ENCODE measurements at regions not wholly inside any gene's neighbourhood (a gene's known extent, or its start where the extent isn't known, plus 50 kb on each side); places are given as distances from the start of the nearest gene placed in this dataset.
"Not testable (repeated sequence)": the region's sequence is repeated elsewhere in the genome, so short reads cannot be mapped to it uniquely, and the experiment has no call there.

DNA sequence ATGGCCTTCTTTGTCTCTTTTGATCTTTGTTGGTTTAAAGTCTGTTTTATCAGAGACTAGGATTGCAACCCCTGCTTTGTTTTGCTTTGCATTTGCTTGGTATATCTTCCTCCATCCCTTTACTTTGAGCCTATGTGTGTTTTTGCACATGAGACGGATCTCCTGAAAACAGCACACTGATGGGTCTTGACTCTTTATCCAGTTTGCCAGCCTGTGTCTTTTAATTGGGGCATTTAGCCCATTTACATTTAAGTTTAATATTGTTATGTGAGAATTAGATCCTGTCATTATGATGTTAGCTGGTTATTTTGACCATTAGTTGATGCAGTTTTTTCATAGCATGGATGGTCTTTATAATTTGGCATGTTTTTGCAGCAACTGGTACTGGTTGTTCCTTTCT lies 89.2 kb upstream of the ITPRID2 start:
- CTCF ChIA-PET (ENCODE audit: low intra/inter-chr PET ratio); ATAC-seq; H3K36me3 ChIP-seq (ENCODE audit: control insufficient read depth, insufficient read depth, low read length); H4K20me1 ChIP-seq (replicated peaks; ENCODE audit: control insufficient read depth, insufficient read depth, low read length); H3K4me3 ChIP-seq; H3K27ac ChIP-seq (ENCODE audit: extremely low read depth, low read depth, low read length); H3K4me2 ChIP-seq (ENCODE audit: insufficient read depth, low read length); H3K9me1 ChIP-seq (ENCODE audit: control insufficient read depth, insufficient read depth, low read length); in situ Hi-C loops (cut with MboI); intact Hi-C loops (cut with micrococcal nuclease); H2AFZ ChIP-seq (ENCODE audit: low read depth, low read length); H3K9me3 ChIP-seq (replicated peaks; ENCODE audit: control insufficient read depth, insufficient read depth, low read depth, low read length); H3K27me3 ChIP-seq (ENCODE audit: control insufficient read depth in 2 of 2, insufficient read depth in 2 of 2, low read length in 2 of 2); DNase-seq (ENCODE audit: extremely low read depth in 1 of 4, low spot score in 3 of 4); FAIRE-seq; H3K9ac ChIP-seq (ENCODE audit: insufficient read depth in 1 of 2, low read depth in 2 of 2, low read length in 2 of 2); H3K79me2 ChIP-seq (ENCODE audit: control insufficient read depth, insufficient read depth, low read length); BruUV-seq (replicated peaks): not testable (repeated sequence)
- WGBS (ENCODE audit: insufficient coverage, low coverage, missing lambda C conversion rate): 48% methylated on average over 1 of the region's 1 CpG
- peaks cover 0 to 22% of the 10 kb centered on the region in 2 experiments; a peak in 4 of 5 replicates for H3K4me1 ChIP-seq (replicated peaks in 1 of 2; ENCODE audit: control insufficient read depth in 2 of 2, insufficient read depth in 2 of 2, low read length in 2 of 2)
- peak; percentile 51 for TF ChIP-seq ZNF507 (tag; conservative IDR thresholded peaks at IDR 0.05)
- POLR2A ChIA-PET: interaction anchor here (1.1 to 1.5 kb wide), 2 partner anchors 8 to 17 kb away, joined by 3 read pairs; no protein-coding TSS in a partner anchor

DNA sequence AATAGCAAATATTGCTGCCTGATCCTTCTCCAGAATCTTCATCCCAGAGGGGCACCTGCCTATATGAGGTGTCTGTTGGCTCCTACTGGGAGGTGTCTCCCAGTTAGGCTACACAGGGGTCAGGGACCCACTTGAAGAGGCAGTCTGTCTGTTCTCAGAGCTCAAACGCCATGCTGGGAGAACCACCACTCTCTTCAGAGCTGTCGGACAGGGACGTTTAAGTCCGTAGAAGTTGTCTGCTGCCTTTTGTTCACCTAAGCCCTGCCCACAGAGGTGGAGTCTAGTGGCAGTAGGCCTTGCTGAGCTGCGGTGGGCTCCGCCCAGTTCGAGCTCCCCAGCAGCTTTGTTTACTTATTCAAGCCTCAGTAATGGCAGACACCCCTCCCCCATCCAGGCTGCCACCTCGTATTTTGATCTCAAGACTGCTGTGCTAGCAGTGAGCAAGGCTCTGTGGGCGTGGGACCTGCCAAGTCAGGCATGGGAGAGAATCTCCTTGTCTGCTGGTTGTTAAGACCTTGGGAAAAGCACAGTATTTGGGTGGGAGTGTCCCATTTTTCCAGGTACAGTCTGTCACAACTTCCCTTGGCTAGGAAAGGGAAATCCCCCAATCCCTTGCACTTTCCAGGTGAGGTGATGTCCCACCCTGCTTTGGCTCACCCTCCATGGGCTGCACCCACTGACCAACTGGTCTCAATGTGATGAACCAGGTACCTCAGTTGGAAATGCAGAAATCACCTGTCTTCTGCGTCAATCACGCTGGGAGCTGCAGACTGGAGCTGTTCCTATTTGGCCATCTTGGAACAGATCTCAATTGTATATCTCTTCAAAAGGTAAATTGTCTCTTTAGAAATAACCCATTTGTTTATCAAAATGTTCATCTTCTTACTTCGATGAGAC lies 87.4 kb upstream of the ITPRID2 start:
- H4K20me1 ChIP-seq (replicated peaks; ENCODE audit: control insufficient read depth, insufficient read depth, low read length); H3K36me3 ChIP-seq (ENCODE audit: control insufficient read depth, insufficient read depth, low read length); CTCF ChIA-PET (ENCODE audit: low intra/inter-chr PET ratio); H3K9me3 ChIP-seq (replicated peaks; ENCODE audit: control insufficient read depth, insufficient read depth, low read depth, low read length); in situ Hi-C loops (cut with MboI); BruUV-seq (replicated peaks); H3K9me1 ChIP-seq (ENCODE audit: control insufficient read depth, insufficient read depth, low read length); H3K27me3 ChIP-seq (ENCODE audit: control insufficient read depth in 2 of 2, insufficient read depth in 2 of 2, low read length in 2 of 2); H3K79me2 ChIP-seq (ENCODE audit: control insufficient read depth, insufficient read depth, low read length); intact Hi-C loops (cut with micrococcal nuclease); TF ChIP-seq JUND (IDR thresholded peaks at IDR 0.05; ENCODE audit: borderline replicate concordance, low read depth, low read length): not testable (repeated sequence)
- peak; percentile 97 for ATAC-seq
- whole genome bisulfite sequencing (ENCODE audit: insufficient coverage, low coverage, missing lambda C conversion rate): 9% methylated on average over 12 of the region's 12 CpGs
- H3K4me2 ChIP-seq (ENCODE audit: insufficient read depth, low read length): peak overlapping the region; percentile 80
- peak; percentile 94 for FAIRE-seq
- peaks cover 0 to 22% of the 10 kb centered on the region in 2 experiments; a peak in 4 of 5 replicates for H3K4me1 ChIP-seq (replicated peaks in 1 of 2; ENCODE audit: control insufficient read depth in 2 of 2, insufficient read depth in 2 of 2, low read length in 2 of 2)
- H3K9ac ChIP-seq (ENCODE audit: insufficient read depth in 1 of 2, low read depth in 2 of 2, low read length in 2 of 2): peak overlapping the region; percentile 38 to 50; a peak in 2 of 4 replicates
- peak overlapping the region; percentile 94 for H2AFZ ChIP-seq (ENCODE audit: low read depth, low read length)
- peak overlapping the region; percentile 14 for H3K4me3 ChIP-seq
- DNase-seq (ENCODE audit: extremely low read depth in 1 of 4, low spot score in 3 of 4): peak in 3 of 4 experiments; percentile 19 to 93 (median 30)
- POLR2A ChIA-PET: interaction anchor here (0.5 to 1.2 kb wide), 8 partner anchors 11 to 1146 kb away, joined by 3 read pairs; no protein-coding TSS in a partner anchor
- H3K27ac ChIP-seq (ENCODE audit: extremely low read depth, low read depth, low read length): peak overlapping the region; percentile 67; the same call in 2 of the 3 replicates
- TF ChIP-seq TRIM24 (IDR thresholded peaks at IDR 0.05): peak in 1 of 2 experiments; percentile 35; a peak in 1 of 4 replicates
- peak; percentile 39; the same call in 1 of the 2 replicates for TF ChIP-seq NCOR1 (IDR thresholded peaks at IDR 0.05)
- 0 out of 2 replicates have a peak, but pooled peaks have one; percentile 26 for TF ChIP-seq ZNF830 (CRISPR knock-in tag; IDR thresholded peaks at IDR 0.05)
- TF ChIP-seq JUND (tag; IDR thresholded peaks at IDR 0.05; ENCODE audit: borderline replicate concordance, low read depth, low read length): peak; percentile 33; the same call in 1 of the 3 replicates
- TF ChIP-seq, protein P1, sequence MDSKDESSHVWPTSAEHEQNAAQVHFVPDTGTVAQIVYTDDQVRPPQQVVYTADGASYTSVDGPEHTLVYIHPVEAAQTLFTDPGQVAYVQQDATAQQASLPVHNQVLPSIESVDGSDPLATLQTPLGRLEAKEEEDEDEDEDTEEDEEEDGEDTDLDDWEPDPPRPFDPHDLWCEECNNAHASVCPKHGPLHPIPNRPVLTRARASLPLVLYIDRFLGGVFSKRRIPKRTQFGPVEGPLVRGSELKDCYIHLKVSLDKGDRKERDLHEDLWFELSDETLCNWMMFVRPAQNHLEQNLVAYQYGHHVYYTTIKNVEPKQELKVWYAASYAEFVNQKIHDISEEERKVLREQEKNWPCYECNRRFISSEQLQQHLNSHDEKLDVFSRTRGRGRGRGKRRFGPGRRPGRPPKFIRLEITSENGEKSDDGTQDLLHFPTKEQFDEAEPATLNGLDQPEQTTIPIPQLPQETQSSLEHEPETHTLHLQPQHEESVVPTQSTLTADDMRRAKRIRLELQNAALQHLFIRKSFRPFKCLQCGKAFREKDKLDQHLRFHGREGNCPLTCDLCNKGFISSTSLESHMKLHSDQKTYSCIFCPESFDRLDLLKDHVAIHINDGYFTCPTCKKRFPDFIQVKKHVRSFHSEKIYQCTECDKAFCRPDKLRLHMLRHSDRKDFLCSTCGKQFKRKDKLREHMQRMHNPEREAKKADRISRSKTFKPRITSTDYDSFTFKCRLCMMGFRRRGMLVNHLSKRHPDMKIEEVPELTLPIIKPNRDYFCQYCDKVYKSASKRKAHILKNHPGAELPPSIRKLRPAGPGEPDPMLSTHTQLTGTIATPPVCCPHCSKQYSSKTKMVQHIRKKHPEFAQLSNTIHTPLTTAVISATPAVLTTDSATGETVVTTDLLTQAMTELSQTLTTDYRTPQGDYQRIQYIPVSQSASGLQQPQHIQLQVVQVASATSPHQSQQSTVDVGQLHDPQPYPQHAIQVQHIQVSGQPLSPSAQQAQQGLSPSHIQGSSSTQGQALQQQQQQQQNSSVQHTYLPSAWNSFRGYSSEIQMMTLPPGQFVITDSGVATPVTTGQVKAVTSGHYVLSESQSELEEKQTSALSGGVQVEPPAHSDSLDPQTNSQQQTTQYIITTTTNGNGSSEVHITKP (IDR thresholded peaks at IDR 0.05; ENCODE audit: partially characterized antibody): peak; percentile 72
- peak; percentile 41; the same call in 1 of the 2 replicates for TF ChIP-seq CTBP1 (IDR thresholded peaks at IDR 0.05; ENCODE audit: borderline replicate concordance)
- TF ChIP-seq FOXJ2 (tag; IDR thresholded peaks at IDR 0.05): peak; percentile 87
- TF ChIP-seq FOXA3 (CRISPR knock-in tag; conservative IDR thresholded peaks at IDR 0.05 in 1 of 2, IDR thresholded peaks at IDR 0.05 in 1 of 2): peak; percentile 91 to 94
- peak; percentile 93 to 96 for TF ChIP-seq FOXK2 (conservative IDR thresholded peaks at IDR 0.05 in 1 of 2, IDR thresholded peaks at IDR 0.05 in 1 of 2; ENCODE audit: low read depth in 2 of 2)
